ENCODE measurements at regions not wholly inside any gene's neighbourhood (a gene's known extent, or its start where the extent isn't known, plus 50 kb on each side); places are given as distances from the start of the nearest gene placed in this dataset.
A peak's percentile ranks its signal among the peaks of the same experiment; 100 is the strongest.

GRCh38 chr4:125433453-125433852, 118.7 kb downstream of the FAT4 start:
- no peak for DNase-seq
- intact Hi-C loops (cut with DNase I) = loop anchor here (5.0 kb wide), 1 partner anchor 116 kb away; no protein-coding TSS in a partner anchor

- intact Hi-C loops (cut with DNase I) = loop anchor here (5.0 kb wide), 1 partner anchor 117 kb away; no protein-coding TSS in a partner anchor
Measured at GRCh38 chr4:125434136-125434535, 119.4 kb downstream of the FAT4 start.

GRCh38 chr4:125440814-125441213, 126.1 kb downstream of the FAT4 start:
- intact Hi-C loops (cut with DNase I) = no loop called here
- no peak for DNase-seq

More at GRCh38 chr4:125434136-125434535, 119.4 kb downstream of the FAT4 start:
- no peak for DNase-seq

- no peak for DNase-seq
- intact Hi-C loops (cut with DNase I) = no loop called here
Measured at GRCh38 chr4:125444166-125444565, 129.4 kb downstream of the FAT4 start.

- intact Hi-C loops (cut with DNase I) = no loop called here
- no peak for DNase-seq
Measured at GRCh38 chr4:125445525-125445924, 130.8 kb downstream of the FAT4 start.

DNA sequence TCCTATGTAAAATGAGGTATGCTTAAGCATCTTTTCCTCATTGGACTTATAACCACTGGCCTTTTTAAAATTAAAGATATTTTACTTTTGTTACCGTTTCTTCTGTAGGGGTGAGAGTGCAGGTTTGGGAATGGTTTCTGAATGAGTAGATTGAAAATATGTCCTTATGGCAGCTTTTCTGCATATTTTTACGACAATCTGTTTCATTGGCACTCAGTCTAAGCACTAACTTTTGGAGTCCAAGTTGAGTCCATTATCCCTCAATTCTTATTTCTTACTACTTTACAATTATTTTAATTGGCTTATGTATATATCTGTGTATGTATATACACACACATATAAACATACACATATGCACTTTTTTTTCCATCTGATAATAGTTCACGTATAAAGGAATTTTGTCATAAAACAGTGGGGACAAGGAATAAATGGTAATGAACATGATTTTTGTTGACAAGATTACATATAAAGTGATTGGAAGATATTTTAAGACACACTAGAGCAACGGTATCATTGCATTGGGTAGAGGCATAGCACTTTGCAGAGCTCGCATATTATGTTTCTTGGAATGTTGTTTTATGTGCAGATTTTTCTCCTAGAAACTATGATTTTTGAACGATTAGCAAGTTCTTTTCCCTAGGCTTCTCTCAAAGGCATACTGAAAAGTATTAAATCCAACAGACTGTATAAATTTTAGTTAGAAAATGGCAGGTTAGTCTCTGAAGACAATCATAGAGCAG, 133.0 kb downstream of the FAT4 start:
- intact Hi-C loops (cut with DNase I) = no loop called here
- no peak for DNase-seq

GRCh38 chr4:125456075-125456474, 141.3 kb downstream of the FAT4 start:
- no peak for DNase-seq
- intact Hi-C loops (cut with DNase I) = no loop called here

- no peak for DNase-seq
- intact Hi-C loops (cut with DNase I) = no loop called here
Measured at GRCh38 chr4:125459531-125459930, 144.8 kb downstream of the FAT4 start.

GRCh38 chr4:125461676-125462363, 147.1 kb downstream of the FAT4 start:
- intact Hi-C loops (cut with DNase I) = no loop called here
- DNase-seq = no peak

DNA sequence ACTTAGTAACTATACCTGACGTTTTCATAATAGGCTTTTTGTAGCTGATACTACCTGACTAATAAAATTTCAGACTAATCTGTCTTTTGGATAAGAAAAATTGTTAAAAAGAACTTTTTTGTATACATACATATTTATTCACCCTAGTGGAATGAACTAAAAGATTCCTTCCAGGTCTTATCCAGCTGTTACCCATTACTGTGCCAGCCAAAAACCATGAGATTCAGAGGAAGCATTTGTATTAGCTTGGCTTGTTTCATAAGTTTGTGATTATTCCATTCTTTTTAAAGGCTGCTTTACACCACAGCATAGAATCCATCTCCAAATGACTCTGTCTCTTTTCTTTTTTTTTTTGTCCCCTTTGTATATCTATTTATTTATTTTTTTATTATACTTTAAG, 149.4 kb downstream of the FAT4 start:
- intact Hi-C loops (cut with DNase I) = no loop called here
- DNase-seq = no peak

GRCh38 chr4:125481334-125482045, 166.7 kb downstream of the FAT4 start:
- intact Hi-C loops (cut with DNase I) = no loop called here
- no peak for DNase-seq

GRCh38 chr4:125482822-125483221, 168.1 kb downstream of the FAT4 start:
- no peak for DNase-seq
- intact Hi-C loops (cut with DNase I) = no loop called here

GRCh38 chr4:125483278-125483677, 168.5 kb downstream of the FAT4 start:
- intact Hi-C loops (cut with DNase I) = no loop called here
- DNase-seq = no peak

DNA sequence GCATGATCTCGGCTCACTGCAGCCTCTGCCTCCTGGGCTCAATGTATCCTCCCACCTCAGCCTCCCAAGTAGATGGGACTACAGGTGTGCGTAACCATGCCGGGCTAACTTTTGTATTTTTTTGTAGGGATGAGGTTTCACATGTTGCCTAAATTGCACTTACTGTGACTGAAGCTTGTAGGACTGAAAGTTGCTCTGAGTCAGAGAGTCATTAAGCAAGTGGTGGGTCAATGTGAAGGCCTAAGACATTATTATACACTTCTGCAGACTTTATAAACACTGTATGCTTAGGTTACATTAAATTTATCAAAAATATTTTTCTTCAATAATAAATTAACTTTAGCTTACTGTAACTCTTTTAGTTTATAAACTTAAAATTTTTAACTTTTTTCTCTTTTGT, 170.2 kb downstream of the FAT4 start:
- no peak for DNase-seq
- intact Hi-C loops (cut with DNase I) = no loop called here

DNA sequence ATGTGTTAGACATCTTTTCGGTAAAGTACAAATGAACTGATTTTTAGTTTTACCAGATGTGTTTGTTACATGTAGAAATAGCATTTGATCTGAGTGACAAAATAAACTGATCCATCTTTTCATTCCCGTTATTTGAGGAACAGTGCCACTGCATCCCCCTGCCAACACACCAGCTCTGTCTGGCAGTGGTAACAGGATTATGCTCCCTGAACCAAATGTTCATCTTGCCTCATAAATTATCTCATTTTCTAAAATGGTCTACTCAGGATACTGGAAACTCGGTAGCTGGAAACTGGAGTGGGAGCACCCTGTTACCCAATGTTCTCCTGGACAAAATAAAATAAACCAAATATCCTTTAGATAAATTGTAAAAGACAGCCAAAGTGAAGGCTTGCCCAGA, 171.6 kb downstream of the FAT4 start:
- no peak for DNase-seq
- intact Hi-C loops (cut with DNase I) = no loop called here

- DNase-seq = peak in 2 of 10 donors; percentile 42 to 57
- intact Hi-C loops (cut with DNase I) = no loop called here
Measured at GRCh38 chr4:125489952-125490690, 175.4 kb downstream of the FAT4 start.

DNA sequence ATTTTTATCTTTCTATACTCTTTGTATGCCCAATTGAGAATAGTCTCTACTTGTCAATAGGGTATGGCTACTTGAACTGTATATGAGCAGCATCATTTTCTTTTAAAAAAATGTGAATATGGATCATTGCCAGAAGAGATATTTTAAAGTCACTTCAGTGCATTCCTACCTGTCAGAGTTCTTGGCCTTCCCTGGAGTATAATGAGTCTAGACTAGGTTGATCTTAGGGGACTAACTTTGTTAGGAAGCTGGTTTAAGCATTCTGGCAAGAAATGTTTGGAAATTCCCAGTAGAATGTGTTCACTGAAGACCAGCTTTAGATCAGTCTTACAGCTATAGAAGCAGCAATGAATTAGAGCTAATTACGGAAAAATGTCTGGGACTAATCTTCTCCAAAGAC, 178.2 kb downstream of the FAT4 start:
- no peak for DNase-seq
- intact Hi-C loops (cut with DNase I) = no loop called here

DNA sequence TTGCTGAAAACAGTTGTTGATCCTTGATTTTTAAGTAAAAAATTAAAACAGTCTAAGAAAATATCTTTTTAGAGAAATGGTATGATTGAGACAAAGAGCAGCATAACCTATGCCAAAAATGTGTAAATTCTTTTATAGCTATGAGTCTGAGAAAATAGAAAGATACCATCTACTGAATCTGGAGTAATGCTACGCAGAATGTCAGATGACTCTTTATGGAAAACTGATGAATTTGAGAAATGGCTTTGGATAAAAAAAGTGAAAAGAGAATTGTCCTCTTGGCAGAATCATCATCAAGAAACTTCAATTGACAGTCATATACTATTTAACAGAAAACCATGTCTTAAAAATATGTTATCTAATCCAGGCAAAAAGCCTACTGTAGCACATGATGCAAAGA, 183.1 kb downstream of the FAT4 start:
- intact Hi-C loops (cut with DNase I) = no loop called here

GRCh38 chr4:125498981-125499380, 184.2 kb downstream of the FAT4 start:
- intact Hi-C loops (cut with DNase I) = no loop called here
- DNase-seq = no peak

More for the DNA sequence above, 183.1 kb downstream of the FAT4 start:
- DNase-seq = no peak

DNA sequence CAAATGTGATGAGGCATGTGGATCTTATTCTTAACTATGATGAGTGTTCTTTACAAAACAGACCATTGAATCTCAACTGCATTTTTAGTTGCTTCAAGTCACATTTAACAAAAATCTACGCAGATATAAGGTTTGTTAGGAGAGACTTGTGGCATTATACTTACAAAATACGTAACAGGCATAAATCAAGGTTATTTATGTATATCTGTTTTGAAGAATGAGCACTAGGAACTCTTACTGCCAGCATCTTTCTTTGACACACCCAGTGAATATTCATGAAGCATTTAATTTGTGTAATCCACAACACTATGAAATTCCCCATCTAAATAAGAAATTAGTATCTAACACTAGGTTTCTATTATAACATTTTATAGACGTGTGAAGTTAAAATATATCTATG, 186.3 kb downstream of the FAT4 start:
- no peak for DNase-seq
- intact Hi-C loops (cut with DNase I) = no loop called here

GRCh38 chr4:125501568-125501967, 186.8 kb downstream of the FAT4 start:
- intact Hi-C loops (cut with DNase I) = no loop called here

More at GRCh38 chr4:125501568-125501967, 186.8 kb downstream of the FAT4 start:
- no peak for DNase-seq
